COR-L47 (cell line): ENCODE measurements at regions not wholly inside any gene's neighbourhood (a gene's known extent, or its start where the extent isn't known, plus 50 kb on each side); places are given as distances from the start of the nearest gene placed in this dataset.

Source experiments
- DNase-seq: peaks from one replicate; lab custom pipeline; 2025; lab: John Stamatoyannopoulos, UW

DNA sequence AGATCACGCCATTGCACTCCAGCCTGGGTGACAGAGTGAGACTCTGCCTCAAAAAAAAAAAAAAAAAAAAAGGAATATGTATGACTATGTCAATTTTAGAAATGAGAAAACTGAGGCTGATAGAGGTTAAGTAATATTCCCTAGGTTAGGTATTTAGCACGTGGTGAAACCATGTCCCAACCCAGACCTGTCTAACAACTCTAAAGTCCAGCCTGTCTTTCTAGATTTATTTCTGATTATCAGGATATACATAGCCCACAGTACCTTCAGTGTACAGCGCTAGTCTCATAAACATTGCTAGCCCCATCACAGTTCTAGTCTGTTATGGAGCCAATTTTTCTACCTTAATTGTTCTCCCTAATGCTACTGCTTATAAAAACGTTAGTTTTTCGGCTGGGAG is 88.4 kb upstream of the RAP2B start:
- DNase-seq, result no peak

DNA sequence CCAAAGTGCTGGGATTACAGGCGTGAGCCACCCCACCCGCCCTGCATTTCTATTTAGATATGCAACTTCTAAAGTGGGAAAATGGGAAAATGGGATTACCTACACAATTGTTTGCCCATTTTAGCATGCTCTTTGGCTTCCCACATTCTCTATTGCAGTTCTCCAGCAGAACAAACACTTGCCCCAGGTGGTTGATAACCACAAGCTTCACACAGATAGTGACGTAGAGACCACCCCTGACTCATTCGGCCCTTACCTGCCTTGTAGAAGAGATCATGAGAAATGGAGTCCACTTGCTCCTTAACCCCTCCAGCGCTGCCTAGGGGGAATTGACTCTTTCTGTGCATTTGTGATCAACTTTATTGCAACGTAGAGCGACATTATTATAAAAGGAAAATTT is 83.2 kb upstream of the RAP2B start:
- DNase-seq, result no peak

DNA sequence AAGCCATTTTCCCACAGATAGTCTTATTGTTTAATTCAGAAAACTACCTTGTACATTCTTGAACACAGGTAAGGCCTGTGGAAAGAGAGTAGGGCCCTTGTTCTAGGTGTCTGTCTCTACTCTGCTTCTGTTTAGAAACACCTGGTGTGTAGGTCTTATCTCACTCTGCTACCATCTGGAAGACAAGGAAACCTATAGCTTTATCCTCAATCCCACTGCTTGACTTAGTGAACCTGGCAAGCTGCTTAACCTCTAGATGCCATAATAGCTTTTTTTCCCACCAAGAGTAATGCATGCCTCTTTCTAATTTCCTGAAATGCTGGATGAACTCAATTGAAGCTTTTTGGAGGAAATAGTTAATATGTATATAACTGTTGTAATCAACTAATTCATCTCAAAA is 82.6 kb upstream of the RAP2B start:
- no peak for DNase-seq

DNA sequence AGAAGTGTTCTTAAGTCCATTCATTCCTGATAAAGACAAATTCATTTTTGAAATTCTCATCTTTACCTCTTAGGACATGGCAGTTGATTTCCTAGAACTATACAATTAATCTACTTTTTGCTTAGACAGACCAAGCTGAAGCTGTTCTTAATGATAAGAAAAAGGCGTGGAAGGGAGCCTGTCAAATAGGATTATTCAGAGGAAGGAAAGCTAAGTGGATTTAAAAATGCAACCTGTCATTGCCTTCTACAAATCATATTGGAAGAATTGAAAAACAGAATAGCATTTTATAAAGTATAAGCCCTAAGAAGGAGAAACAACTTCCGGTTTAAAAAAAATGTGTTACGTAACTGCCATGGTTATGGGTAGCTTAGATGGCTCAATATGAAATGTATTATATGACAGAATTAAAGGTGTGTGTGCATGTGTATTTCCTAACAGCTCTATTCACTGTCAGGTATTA is 81.2 kb upstream of the RAP2B start:
- no peak for DNase-seq

DNA sequence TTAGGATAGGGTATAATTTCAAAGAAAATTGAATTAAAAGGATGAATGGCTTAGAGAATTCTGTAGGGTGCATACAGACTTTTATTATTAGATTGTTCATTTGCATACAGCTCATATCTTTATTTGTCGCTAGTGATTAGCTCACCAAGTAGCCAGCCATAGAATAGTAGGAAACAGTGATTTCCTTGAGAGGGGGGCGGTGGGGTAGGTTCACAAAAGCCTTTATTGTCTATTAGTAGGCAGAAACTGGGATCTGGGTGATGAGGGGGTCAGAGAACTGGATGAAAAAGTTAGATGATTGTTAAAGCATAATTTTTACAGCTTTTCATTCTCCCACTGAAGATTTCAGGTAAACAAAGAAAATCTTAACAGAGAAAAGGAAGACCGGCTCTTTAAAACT is 77.6 kb upstream of the RAP2B start:
- no peak for DNase-seq

DNA sequence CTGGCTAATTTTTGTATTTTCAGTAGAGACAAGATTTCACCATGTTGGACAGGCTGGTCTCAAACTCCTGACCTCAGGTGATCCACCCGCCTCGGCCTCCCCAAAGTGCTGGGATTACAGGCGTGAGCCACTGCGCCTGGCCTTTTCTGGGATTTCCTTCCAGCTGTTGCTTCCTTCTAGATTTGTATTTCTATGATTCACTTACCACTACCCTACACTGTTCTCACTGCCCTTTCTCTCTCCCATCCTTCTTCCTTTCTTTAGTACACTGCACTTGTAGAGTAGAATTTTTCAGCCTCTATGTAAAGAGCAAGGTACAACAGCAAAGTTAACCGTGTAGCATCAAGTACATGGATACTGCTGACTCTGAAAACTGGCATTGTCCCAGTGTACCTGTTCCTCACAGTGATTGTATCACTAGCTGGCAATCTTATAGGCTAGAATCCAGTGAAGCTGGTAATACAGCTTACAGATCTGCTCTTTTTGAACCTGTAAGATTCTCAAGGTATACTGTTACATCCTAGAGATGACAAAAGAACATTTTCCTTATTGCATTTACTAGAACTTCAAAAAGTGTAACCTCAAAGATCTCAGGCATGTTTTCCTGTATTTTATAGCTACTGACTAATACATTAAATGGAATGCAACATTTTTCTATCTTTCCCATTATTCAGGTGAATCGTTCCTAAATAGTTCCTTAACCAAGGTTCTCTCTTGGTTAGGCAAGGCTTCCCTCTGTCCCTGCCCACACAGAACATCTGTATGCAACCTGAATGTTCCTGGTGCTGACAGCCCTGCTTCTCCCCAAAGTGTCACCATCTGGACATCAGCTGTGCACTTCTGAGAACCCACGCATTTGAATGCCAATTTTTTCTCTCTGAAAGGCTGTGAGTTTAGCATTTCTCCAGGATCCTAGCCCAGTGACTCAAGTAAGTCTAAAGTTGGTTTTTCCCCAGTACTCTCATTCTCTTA is 74.1 kb upstream of the RAP2B start:
- DNase-seq, result no peak

DNA sequence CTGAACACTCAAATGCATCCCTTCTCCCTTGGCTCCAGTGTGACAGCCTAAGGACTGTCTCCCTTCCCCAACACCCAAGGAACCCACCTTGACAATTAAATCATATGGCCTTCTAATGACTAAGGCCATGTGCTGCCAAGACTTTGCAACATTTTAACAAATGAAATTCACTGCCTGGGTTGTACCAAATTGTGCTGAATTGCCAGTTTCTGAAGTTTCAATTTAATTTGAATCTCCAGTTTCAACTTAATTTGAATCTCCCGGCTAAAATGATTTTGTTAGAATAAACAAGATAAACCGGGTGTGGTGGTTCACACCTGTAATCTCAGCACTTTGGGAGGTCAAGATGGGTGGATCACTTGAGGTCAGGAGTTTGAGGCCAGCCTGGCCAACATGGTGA is 72.4 kb upstream of the RAP2B start:
- no peak for DNase-seq

DNA sequence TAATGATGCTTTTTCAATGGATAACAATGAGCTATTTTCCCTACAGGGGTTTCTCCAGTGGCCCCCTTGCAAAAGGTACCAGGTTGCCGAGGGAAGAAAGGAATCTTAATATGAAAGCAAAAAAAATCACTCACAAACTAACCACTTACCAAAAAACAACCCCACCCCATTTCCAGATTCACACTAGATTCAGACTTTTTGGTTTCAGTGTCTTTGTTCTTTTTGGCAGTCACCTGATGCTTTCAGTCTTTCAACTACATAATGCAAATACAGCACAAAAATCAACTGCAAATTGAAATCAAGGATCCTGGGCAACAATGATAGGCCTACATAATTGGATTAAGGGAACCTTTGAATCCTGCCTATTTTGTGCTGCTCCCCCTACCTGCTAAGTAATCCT is 71.1 kb upstream of the RAP2B start:
- DNase-seq, result no peak

DNA sequence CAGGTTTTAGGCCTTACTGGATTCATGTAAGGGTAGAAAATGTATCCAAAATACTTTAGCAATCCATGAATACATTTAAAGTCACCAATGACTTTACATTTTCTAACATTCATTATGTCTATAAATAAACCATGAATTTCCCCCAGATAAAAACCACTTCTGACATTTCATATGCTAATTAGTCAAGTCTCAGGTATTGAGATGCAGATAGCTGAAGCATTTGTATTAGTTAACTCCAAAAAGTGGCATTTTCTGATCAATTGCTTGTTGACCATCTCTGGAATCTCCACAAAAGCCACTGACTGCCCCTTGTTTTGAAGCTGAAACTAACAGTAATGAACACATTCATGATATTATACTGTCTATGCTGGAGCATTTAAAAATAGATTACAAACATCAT is 68.4 kb upstream of the RAP2B start:
- DNase-seq, result no peak

DNA sequence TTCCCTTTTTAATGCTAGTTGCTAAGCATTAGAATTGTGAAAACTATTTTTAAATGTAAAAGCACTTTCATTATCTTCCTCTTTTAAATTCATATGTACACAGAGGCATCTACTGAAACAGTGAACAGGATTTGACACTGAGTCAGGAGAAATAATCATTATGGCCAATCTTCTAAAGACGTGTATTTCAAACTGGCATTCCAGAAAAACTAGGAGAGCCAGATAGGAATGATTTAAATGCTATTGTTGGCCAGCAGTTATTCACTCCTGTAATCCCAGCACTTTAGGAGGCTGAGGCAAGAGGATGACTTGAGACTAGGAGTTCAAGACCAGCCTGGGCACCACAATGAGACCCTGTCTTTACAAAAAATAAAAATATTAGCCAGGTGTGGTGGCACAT is 67.6 kb upstream of the RAP2B start:
- DNase-seq, result no peak

DNA sequence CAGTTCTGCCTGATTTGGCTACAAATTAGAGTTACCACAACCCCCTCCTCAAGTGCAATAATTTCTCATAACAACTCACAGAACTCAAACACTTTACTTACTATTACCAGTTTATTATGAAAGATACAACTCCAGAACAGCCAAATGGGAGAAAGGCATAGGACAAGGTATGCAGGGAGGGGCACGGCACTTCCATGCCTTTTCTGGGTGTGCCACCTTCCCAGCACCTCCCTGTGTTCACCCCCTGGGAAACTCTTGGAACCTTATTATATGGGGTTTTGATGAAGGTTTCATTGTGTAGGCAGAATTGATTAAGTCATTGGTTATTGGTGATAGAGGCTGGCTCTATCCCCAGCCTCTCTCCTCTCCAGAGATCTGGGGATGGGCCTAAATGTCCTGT is 66.6 kb upstream of the RAP2B start:
- no peak for DNase-seq

DNA sequence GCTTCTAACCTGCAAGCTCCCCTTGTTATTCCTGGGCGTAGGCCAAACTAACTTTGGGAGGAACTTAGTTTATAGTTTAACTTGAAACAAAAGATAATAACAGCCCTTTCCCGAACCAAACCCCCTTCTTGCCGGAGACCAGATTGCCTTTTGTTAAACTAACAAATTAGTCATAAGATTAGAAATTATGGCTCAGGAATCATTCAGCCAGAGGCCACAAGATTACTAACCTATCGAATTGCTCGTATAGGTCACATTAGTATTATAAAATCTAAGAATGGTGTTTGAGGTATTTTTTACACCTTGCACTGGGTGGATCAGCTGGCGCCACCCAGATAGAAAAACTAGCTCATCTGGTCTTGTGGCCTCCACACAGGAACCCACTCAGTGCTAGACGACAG is 65.3 kb upstream of the RAP2B start:
- DNase-seq, result no peak

DNA sequence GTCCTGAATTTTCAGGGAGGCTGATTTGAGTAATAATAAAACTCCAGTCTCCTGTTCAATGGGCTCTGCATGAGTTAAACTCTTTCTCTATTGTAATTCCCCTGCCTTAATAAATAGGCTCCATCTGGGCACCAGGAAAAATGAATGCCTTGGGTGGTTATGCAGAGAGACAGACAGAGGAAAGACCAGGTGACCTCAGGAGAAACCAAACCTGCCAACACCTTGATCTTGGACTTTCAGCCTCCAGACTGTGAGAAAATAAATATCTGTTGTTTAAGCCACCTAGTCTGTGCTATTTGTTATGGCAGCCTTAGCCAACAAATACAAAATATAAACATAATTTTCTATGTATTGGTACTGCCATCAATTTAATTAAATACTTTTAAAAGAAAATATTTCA is 64.8 kb upstream of the RAP2B start:
- no peak for DNase-seq

DNA sequence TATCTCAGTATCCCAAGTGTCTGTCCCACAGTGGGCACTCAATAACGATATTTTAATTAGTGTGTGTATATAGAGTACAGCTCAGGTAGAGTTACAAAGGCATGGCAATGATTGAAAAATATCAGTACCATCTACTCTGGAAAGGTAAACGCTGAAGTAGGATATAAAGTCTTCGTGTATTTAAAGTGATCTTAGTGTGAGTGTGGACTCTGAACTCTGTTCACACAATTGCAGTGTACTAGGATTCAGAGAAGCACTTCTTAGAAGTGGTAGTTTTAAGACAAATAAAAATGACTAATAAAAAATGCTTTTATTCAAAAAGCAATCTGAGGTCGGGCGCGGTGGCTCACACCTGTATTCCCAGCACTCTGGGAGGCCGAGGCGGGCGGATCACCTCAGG is 62.9 kb upstream of the RAP2B start:
- no peak for DNase-seq

DNA sequence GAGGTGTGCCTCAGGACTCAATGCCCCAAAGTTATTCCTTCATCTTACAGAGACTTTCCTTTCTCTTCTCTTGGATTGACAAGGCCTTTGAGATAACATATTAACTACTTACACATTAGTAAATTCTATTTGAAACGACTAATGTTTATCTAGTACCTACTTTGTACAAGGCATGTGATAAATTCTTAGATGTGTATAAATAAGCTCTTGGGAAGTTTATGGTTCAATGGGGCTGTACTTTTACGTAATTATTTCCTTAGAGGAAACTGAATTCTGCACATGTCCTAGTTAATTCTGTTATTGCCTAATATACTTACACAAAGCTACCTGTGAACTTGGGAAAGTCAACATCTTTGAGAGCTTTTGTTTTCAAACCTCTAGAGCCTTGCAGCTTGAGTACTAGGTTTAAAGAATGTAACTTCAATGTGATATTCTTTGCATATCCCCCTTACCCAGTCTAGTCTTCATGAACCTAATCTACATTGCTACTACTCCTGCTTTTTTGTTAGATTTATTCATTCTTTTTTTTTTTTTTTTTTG is 58.5 kb upstream of the RAP2B start:
- no peak for DNase-seq

DNA sequence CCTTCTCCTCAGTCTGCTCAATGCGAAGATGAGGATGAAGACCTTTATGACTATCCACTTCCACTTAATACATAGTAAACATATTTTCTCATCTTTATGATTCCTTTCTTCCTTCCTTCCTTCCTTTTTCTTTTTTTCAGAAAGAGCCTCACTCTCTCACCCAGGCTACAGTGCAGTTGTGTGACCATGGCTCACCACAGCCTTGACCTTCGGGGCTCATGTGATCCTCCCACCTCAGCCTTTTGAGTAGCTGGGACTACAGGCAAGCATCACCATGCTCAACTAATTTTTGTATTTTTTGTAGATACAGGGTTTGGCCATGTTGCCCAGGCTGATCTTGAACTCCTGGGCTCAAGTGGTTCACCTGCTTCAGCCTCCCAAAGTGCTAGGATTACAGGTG is 52.0 kb upstream of the RAP2B start:
- no peak for DNase-seq

DNA sequence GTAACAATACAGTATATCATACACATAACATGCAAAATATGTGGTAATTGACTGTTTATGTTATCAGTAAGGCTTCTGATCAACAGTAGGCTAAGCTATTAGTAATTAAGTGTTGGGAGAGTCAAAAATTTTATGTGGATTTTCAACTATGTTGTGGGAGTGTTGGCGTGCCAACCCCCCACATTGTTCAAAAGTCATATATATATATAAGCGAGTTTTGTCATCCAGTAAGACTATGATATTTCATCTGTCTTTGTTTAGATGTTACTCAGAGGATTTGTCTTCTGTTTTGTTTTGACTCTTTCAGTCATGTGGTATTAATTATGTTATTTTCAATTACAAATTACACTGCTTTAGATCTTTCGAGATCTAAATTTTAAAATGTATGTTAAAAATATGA is 51.0 kb upstream of the RAP2B start:
- DNase-seq, result no peak
